Tibial artery (tissue), 4 donors: ENCODE measurements at regions not wholly inside any gene's neighbourhood (a gene's known extent, or its start where the extent isn't known, plus 50 kb on each side); places are given as distances from the start of the nearest gene placed in this dataset.

Source experiments
- DNase-seq, 2 donors: peaks; one replicate each; pipeline ENCODE4 v3.0.0-alpha.2; 2019
- H3K27ac ChIP-seq, 2 donors: fragments of 200-600 bp; sonication (generic) in 1 of 2; 1 replicate in 1 of 2; 2 replicates in 1 of 2; pipeline ENCODE4 v1.5.1; 2018 to 2019; ENCODE audit warnings: mild to moderate bottlenecking in 1 of 2
- H3K27me3 ChIP-seq, 2 donors: fragments of 200-600 bp; sonication (generic) in 1 of 2; one replicate each; pipeline versions ENCODE4 v1.5.1 to v1.6.0; 2016 to 2019
- H3K36me3 ChIP-seq, 3 donors: fragments of 200-600 bp; sonication (generic) in 2 of 3; one replicate each; pipeline ENCODE4 v1.5.1; 2016 to 2019; ENCODE audit warnings: mild to moderate bottlenecking in 2 of 3
- H3K4me1 ChIP-seq, 4 donors: fragments of 200-600 bp; sonication (generic) in 2 of 4; 1 replicate in 3 of 4; 2 replicates in 1 of 4; pipeline ENCODE4 v1.5.1; 2016 to 2019
- H3K4me3 ChIP-seq, 2 donors: fragments of 200-600 bp; sonication (generic) in 1 of 2; 1 replicate in 1 of 2; 2 replicates in 1 of 2; pipeline ENCODE4 v1.5.1; 2018 to 2019; ENCODE audit warnings: mild to moderate bottlenecking in 2 of 2
- H3K9me3 ChIP-seq, 3 donors: fragments of 200-600 bp; sonication (generic) in 1 of 3; one replicate each; pipeline ENCODE4 v1.5.1; 2016 to 2019
- CTCF ChIP-seq, 2 experiments: fragments of 200-600 bp in 1 of 2; fragments of 450-650 bp in 1 of 2; IDR thresholded peaks; one replicate each; pipeline ENCODE4 v1.5.1; 2017 to 2019; ENCODE audit warnings: antibody characterized with exemption in 2 of 2, mild to moderate bottlenecking in 1 of 2, moderate library complexity in 1 of 2
- intact Hi-C: fragments of 100-400 bp; cut with DNase I; formaldehyde crosslinking; loops from one replicate; pipeline ENCODE4 v1.15.0; 2023; ENCODE audit warnings: low total_unique reads

GRCh38 chr1:244322791-244323521 lies 128.8 kb downstream of the ADSS2 start:
- TF ChIP-seq CTCF (IDR thresholded peaks at IDR 0.05): no peak
- Histone ChIP-seq H3K9me3 (no peaks in the 10 kb centered on the region), H3K27me3 (no peaks in the 10 kb centered on the region), H3K4me3 (peak overlapping the region in 1 of 2 donors; percentile 15), H3K36me3 (no peaks in the 10 kb centered on the region), H3K4me1 (peaks cover 0 to 37% (median 22%) of the 10 kb centered on the region in 4 donors), H3K27ac (peak overlapping the region; percentile 70 to 71)
- DNase-seq: peak; percentile 53 to 71
- intact Hi-C loops: no loop called here

GRCh38 chr1:244324176-244324883 lies 127.4 kb downstream of the ADSS2 start:
- Histone ChIP-seq H3K9me3 (peaks cover 0 to 8% (median 0%) of the 10 kb centered on the region in 3 donors), H3K4me3 (no peak overlapping the region), H3K36me3 (no peaks in the 10 kb centered on the region), H3K27me3 (no peaks in the 10 kb centered on the region), H3K27ac (peak overlapping the region; percentile 70 to 71), H3K4me1 (peaks cover 0 to 37% (median 22%) of the 10 kb centered on the region in 4 donors)
- DNase-seq: no peak
- intact Hi-C loops: no loop called here
- TF ChIP-seq CTCF (IDR thresholded peaks at IDR 0.05): no peak

GRCh38 chr1:244325056-244325758 lies 126.5 kb downstream of the ADSS2 start:
- peaks cover 0 to 8% (median 0%) of the 10 kb centered on the region in 3 donors for H3K9me3 ChIP-seq
- intact Hi-C loops: no loop called here
- TF ChIP-seq CTCF (IDR thresholded peaks at IDR 0.05): no peak
- H3K27ac ChIP-seq: peak overlapping the region; percentile 70 to 71
- DNase-seq: no peak
- no peaks in the 10 kb centered on the region for H3K27me3 ChIP-seq
- H3K4me1 ChIP-seq: peaks cover 0 to 37% (median 22%) of the 10 kb centered on the region in 4 donors
- H3K36me3 ChIP-seq: no peaks in the 10 kb centered on the region
- H3K4me3 ChIP-seq: no peak overlapping the region

- Histone ChIP-seq H3K4me3 (no peak overlapping the region), H3K9me3 (peaks cover 0 to 8% (median 0%) of the 10 kb centered on the region in 3 donors), H3K27ac (no peak overlapping the region), H3K36me3 (no peaks in the 10 kb centered on the region), H3K27me3 (no peaks in the 10 kb centered on the region), H3K4me1 (peaks cover 0 to 36% (median 21%) of the 10 kb centered on the region in 4 donors)
- intact Hi-C loops: no loop called here
- DNase-seq: no peak
- no peak for TF ChIP-seq CTCF (IDR thresholded peaks at IDR 0.05)
Observed at GRCh38 chr1:244326757-244327156, 125.0 kb downstream of the ADSS2 start.

DNA sequence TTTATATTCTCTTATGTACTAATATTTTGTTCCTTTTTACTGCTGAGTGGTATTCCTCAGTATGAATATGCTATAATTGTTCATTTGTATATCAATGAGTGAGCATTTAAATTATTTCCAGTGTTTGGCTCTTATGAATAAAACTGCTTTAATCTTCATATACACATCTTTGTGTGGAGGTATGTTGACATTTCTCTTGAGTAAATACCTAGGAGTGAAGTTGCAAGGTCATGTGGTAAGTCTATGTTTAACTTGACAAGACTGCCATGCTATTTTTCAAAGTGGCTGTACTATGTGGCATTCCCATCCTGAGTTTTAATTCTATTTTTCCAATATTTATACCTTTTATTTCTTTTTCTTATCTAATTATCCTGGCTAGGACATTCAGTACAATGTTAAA lies 124.2 kb downstream of the ADSS2 start:
- no peaks in the 10 kb centered on the region for H3K36me3 ChIP-seq
- TF ChIP-seq CTCF (IDR thresholded peaks at IDR 0.05): no peak
- no peak overlapping the region for H3K27ac ChIP-seq
- no peak for DNase-seq
- H3K4me3 ChIP-seq: no peak overlapping the region
- peaks cover 0 to 8% (median 0%) of the 10 kb centered on the region in 3 donors for H3K9me3 ChIP-seq
- no peaks in the 10 kb centered on the region for H3K27me3 ChIP-seq
- peaks cover 0 to 28% (median 16%) of the 10 kb centered on the region in 4 donors for H3K4me1 ChIP-seq
- intact Hi-C loops: no loop called here
